ENCODE measurements at regions not wholly inside any gene's neighbourhood (a gene's known extent, or its start where the extent isn't known, plus 50 kb on each side); places are given as distances from the start of the nearest gene placed in this dataset.
"Not testable (repeated sequence)": the region's sequence is repeated elsewhere in the genome, so short reads cannot be mapped to it uniquely, and the experiment has no call there.

DNA sequence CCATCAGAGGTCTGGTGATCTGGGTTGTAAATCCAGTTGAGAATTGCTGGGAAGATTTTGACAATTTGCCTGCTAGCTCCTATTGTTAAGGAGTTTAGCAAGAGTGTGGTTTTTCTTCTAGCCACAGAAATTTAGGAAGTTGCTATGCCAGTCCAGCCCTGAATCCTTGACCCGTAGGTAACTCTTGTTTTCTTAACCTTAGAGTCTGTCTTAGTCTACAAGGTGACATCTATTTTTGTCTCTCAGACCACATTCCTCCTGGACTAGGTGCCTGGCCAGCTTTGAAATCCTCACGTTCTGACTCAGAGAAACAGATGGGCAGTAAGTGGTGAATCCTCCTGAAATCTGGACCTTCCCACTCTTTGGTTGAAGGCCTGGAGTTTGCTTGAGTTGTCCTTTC lies 101.7 kb upstream of the NBPF11 start:
- TF ChIP-seq, protein P1, sequence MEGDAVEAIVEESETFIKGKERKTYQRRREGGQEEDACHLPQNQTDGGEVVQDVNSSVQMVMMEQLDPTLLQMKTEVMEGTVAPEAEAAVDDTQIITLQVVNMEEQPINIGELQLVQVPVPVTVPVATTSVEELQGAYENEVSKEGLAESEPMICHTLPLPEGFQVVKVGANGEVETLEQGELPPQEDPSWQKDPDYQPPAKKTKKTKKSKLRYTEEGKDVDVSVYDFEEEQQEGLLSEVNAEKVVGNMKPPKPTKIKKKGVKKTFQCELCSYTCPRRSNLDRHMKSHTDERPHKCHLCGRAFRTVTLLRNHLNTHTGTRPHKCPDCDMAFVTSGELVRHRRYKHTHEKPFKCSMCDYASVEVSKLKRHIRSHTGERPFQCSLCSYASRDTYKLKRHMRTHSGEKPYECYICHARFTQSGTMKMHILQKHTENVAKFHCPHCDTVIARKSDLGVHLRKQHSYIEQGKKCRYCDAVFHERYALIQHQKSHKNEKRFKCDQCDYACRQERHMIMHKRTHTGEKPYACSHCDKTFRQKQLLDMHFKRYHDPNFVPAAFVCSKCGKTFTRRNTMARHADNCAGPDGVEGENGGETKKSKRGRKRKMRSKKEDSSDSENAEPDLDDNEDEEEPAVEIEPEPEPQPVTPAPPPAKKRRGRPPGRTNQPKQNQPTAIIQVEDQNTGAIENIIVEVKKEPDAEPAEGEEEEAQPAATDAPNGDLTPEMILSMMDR (IDR thresholded peaks at IDR 0.05), result not testable (repeated sequence)
- not testable (repeated sequence) for TF ChIP-seq POLR2A, EP300 (IDR thresholded peaks at IDR 0.05)
